OCI-LY1 (cell line): ENCODE measurements at regions not wholly inside any gene's neighbourhood (a gene's known extent, or its start where the extent isn't known, plus 50 kb on each side); places are given as distances from the start of the nearest gene placed in this dataset.

ENCODE experiments used
- CTCF ChIP-seq: fragments of 200-600 bp; sonication (generic), shearing (Covaris generic); IDR thresholded peaks from 2 replicates; pipeline ENCODE4 v1.5.1; 2017; ENCODE audit warnings: mild to moderate bottlenecking, antibody characterized with exemption, low read length, moderate library complexity, mixed read lengths
- EZH2 ChIP-seq: fragments of 200-600 bp; sonication (generic), shearing (Covaris generic); IDR thresholded peaks from 2 replicates; pipeline ENCODE4 v1.8.0; 2017; ENCODE audit warnings: borderline replicate concordance, mixed run types, mild to moderate bottlenecking, antibody characterized with exemption, low read length, moderate library complexity, mixed read lengths

GRCh38 chr5:112534067-112534583 is 115.0 kb upstream of the EPB41L4A start:
- TF ChIP-seq CTCF, result no peak
- no peak for TF ChIP-seq EZH2
